Sigmoid colon (tissue), 4 donors: ENCODE measurements at regions not wholly inside any gene's neighbourhood (a gene's known extent, or its start where the extent isn't known, plus 50 kb on each side); places are given as distances from the start of the nearest gene placed in this dataset.
"Not testable (repeated sequence)": the region's sequence is repeated elsewhere in the genome, so short reads cannot be mapped to it uniquely, and the experiment has no call there.

ENCODE experiments used
- CTCF ChIP-seq, 4 experiments: fragments of 450-650 bp in 3 of 4; fragments of 200-600 bp in 1 of 4; IDR thresholded peaks; one replicate each; pipeline ENCODE4 v1.5.1; 2016 to 2019; ENCODE audit warnings: antibody characterized with exemption in 4 of 4, mild to moderate bottlenecking in 3 of 4, moderate library complexity in 2 of 4
- POLR2A ChIP-seq, 2 donors: fragments of 450-650 bp; IDR thresholded peaks; one replicate each; pipeline ENCODE4 v1.6.1; 2016; ENCODE audit warnings: antibody characterized with exemption in 2 of 2, mild to moderate bottlenecking in 2 of 2, moderate library complexity in 2 of 2
- POLR2AphosphoS5 ChIP-seq, 4 donors: sonication (generic); formaldehyde crosslinking; IDR thresholded peaks; one replicate each; pipeline ENCODE4 v1.6.1; 2017; ENCODE audit warnings: antibody characterized with exemption in 4 of 4

DNA sequence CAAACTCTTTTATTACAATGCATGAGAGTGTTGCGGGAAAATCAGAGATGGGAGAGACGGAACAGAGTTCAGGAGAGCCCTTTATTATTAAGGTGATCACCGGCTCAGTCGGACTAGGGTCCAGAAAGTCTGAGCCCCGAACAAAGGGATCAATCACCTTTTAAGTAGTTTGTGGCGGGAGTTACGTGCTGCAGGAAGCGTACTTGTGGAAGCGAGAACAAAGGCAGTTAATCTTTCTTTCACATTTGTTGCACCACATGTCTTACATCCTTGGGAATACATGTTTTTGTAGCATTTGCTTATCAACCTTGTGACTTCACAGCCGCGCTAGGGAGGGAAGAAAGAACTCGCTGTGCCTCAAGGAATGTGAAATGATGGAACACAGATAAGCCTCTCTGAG, 51.3 kb upstream of the XAGE1B start:
- not testable (repeated sequence) for TF ChIP-seq POLR2AphosphoS5, CTCF, POLR2A (IDR thresholded peaks at IDR 0.05)
